H9 (cell line): ENCODE measurements at regions not wholly inside any gene's neighbourhood (a gene's known extent, or its start where the extent isn't known, plus 50 kb on each side); places are given as distances from the start of the nearest gene placed in this dataset.

Experiments
- DNase-seq: peaks from one replicate; pipeline ENCODE4 v3.0.0-alpha.2; 2017
- H2AFZ ChIP-seq: one replicate; pipeline ENCODE4 v1.6.1; 2013; ENCODE audit warnings: mild to moderate bottlenecking, low read length, control low read depth, moderate library complexity
- H2AK5ac ChIP-seq: 2 replicates; pipeline ENCODE4 v1.6.1; 2013; ENCODE audit warnings: low read length, control low read depth, mixed read lengths; ENCODE audit not compliant: insufficient read length
- H2BK120ac ChIP-seq: one replicate; pipeline ENCODE4 v1.6.1; 2013; ENCODE audit warnings: low read depth, mild to moderate bottlenecking, low read length, control low read depth, inconsistent platforms; ENCODE audit not compliant: poor library complexity, severe bottlenecking
- H2BK12ac ChIP-seq: 2 replicates; pipeline ENCODE4 v1.6.1; 2013; ENCODE audit warnings: low read length, control low read depth, mixed read lengths, low read depth; ENCODE audit not compliant: insufficient read length
- H2BK15ac ChIP-seq: 2 replicates; pipeline ENCODE4 v1.6.1; 2013; ENCODE audit warnings: low read depth, low read length, control low read depth
- H2BK20ac ChIP-seq: one replicate; pipeline ENCODE4 v1.6.1; 2013; ENCODE audit warnings: low read depth, mild to moderate bottlenecking, low read length, control low read depth, inconsistent platforms; ENCODE audit not compliant: poor library complexity, severe bottlenecking
- H2BK5ac ChIP-seq: 2 replicates; pipeline ENCODE4 v1.6.1; 2013; ENCODE audit warnings: low read length, control low read depth, mixed read lengths; ENCODE audit not compliant: insufficient read length
- H3K14ac ChIP-seq: 2 replicates; pipeline ENCODE4 v1.6.1; 2013; ENCODE audit warnings: low read length, control low read depth; ENCODE audit not compliant: insufficient read depth
- H3K18ac ChIP-seq: 2 replicates; pipeline ENCODE4 v1.6.1; 2013; ENCODE audit warnings: low read depth, mild to moderate bottlenecking, mixed read lengths, low read length, control low read depth; ENCODE audit not compliant: insufficient read length
- H3K23ac ChIP-seq: 2 replicates; pipeline ENCODE4 v1.6.1; 2013; ENCODE audit warnings: low read length, control low read depth, mixed read lengths, low read depth; ENCODE audit not compliant: insufficient read length
- H3K23me2 ChIP-seq: 2 replicates; pipeline ENCODE4 v1.6.1; 2013; ENCODE audit warnings: low read depth, mild to moderate bottlenecking, mixed read lengths, low read length, control low read depth; ENCODE audit not compliant: insufficient read length, poor library complexity, severe bottlenecking
- H3K27ac ChIP-seq: 2 replicates; pipeline ENCODE4 v1.5.1; 2013; ENCODE audit warnings: low read length, control low read depth, mixed read lengths, low read depth; ENCODE audit not compliant: insufficient read length
- H3K27me3 ChIP-seq: 2 replicates; pipeline ENCODE4 v1.6.1; 2013; ENCODE audit warnings: low read length, control low read depth, inconsistent platforms; ENCODE audit not compliant: insufficient read depth
- H3K4ac ChIP-seq: 2 replicates; pipeline ENCODE4 v1.6.1; 2013; ENCODE audit warnings: low read depth, mild to moderate bottlenecking, control low read depth, inconsistent platforms, low read length, moderate library complexity
- H3K4me1 ChIP-seq: 2 replicates; pipeline ENCODE4 v1.6.1; 2013; ENCODE audit warnings: low read length, control low read depth, inconsistent platforms; ENCODE audit not compliant: insufficient read depth
- H3K4me2 ChIP-seq: 2 replicates; pipeline ENCODE4 v1.6.1; 2013; ENCODE audit warnings: low read length, control low read depth, mixed read lengths; ENCODE audit not compliant: insufficient read length, insufficient read depth
- H3K56ac ChIP-seq: 2 replicates; pipeline ENCODE4 v1.6.1; 2013; ENCODE audit warnings: low read depth, mild to moderate bottlenecking, mixed read lengths, low read length, control low read depth; ENCODE audit not compliant: insufficient read length
- H3K79me1 ChIP-seq: 2 replicates; pipeline ENCODE4 v1.6.1; 2013; ENCODE audit warnings: low read depth, mild to moderate bottlenecking, moderate library complexity, low read length, control low read depth, inconsistent platforms; ENCODE audit not compliant: insufficient read depth, poor library complexity, severe bottlenecking
- H3K79me2 ChIP-seq: 2 replicates; pipeline ENCODE4 v1.6.1; 2013; ENCODE audit warnings: low read length, control low read depth, inconsistent platforms; ENCODE audit not compliant: insufficient read depth
- H3K9ac ChIP-seq: 2 replicates; pipeline ENCODE4 v1.6.1; 2013; ENCODE audit warnings: low read length, control low read depth, mixed read lengths; ENCODE audit not compliant: insufficient read length; ENCODE audit errors: extremely low read depth
- H3K9me3 ChIP-seq: one replicate; pipeline ENCODE4 v1.6.1; 2013; ENCODE audit warnings: low read depth, low read length, inconsistent platforms; ENCODE audit not compliant: control insufficient read depth
- H3T11ph ChIP-seq: one replicate; pipeline ENCODE4 v1.6.1; 2013; ENCODE audit warnings: mild to moderate bottlenecking, low read length, control low read depth, inconsistent platforms
- H4K20me1 ChIP-seq: one replicate; pipeline ENCODE4 v1.6.1; 2013; ENCODE audit not compliant: control insufficient read depth, insufficient read length, insufficient read depth
- H4K5ac ChIP-seq: 2 replicates; pipeline ENCODE4 v1.6.1; 2013; ENCODE audit warnings: low read depth, mild to moderate bottlenecking, mixed read lengths, low read length, control low read depth; ENCODE audit not compliant: insufficient read length
- H4K8ac ChIP-seq: replicated peaks from 2 replicates; pipeline ENCODE4 v1.6.1; 2013; ENCODE audit warnings: low read length, control low read depth, mixed read lengths, low read depth; ENCODE audit not compliant: insufficient read length
- H4K91ac ChIP-seq: 2 replicates; pipeline ENCODE4 v1.6.1; 2013; ENCODE audit warnings: low read depth, mild to moderate bottlenecking, moderate library complexity, mixed read lengths, low read length, control low read depth; ENCODE audit not compliant: insufficient read length
- H3K27ac Mint-ChIP-seq, 3 experiments: 2 replicates in 2 of 3; 3 replicates in 1 of 3; pipeline ENCODE4 v1.8.0; 2020 to 2021; ENCODE audit warnings: mixed read lengths in 3 of 3, mild to moderate bottlenecking in 1 of 3, moderate library complexity in 1 of 3
- H3K27me3 Mint-ChIP-seq: 2 replicates; pipeline ENCODE4 v1.8.0; 2021; ENCODE audit warnings: low read depth, mild to moderate bottlenecking, moderate library complexity, mixed read lengths
- H3K36me3 Mint-ChIP-seq, 3 experiments: 2 replicates in 2 of 3; 3 replicates in 1 of 3; pipeline ENCODE4 v1.8.0; 2020 to 2021; ENCODE audit warnings: low read depth in 3 of 3, mixed read lengths in 3 of 3; ENCODE audit not compliant: insufficient read depth in 1 of 3
- H3K4me1 Mint-ChIP-seq, 2 experiments: 2 replicates each; pipeline ENCODE4 v1.8.0; 2020; ENCODE audit warnings: mixed read lengths in 2 of 2
- H3K4me3 Mint-ChIP-seq, 2 experiments: 2 replicates in 1 of 2; 3 replicates in 1 of 2; pipeline ENCODE4 v1.8.0; 2020 to 2021; ENCODE audit warnings: mild to moderate bottlenecking in 2 of 2, mixed read lengths in 2 of 2, moderate library complexity in 1 of 2
- H3K9me3 Mint-ChIP-seq, 2 experiments: 2 replicates in 1 of 2; 3 replicates in 1 of 2; pipeline ENCODE4 v1.8.0; 2020; ENCODE audit warnings: mild to moderate bottlenecking in 2 of 2, mixed read lengths in 2 of 2, moderate library complexity in 1 of 2
- CTCF ChIP-seq: fragments of 200-600 bp; sonication (generic); conservative IDR thresholded peaks from 3 replicates; pipeline ENCODE4 v1.8.0; 2021; ENCODE audit warnings: antibody characterized with exemption, mild to moderate bottlenecking
- WGBS: extraction: QIAGEN DNeasy Blood & Tissue Kit; methylation state at CpG from one replicate; pipeline ENCODE4 v1.1.7; 2013; ENCODE audit warnings: missing lambda C conversion rate, low lambda C conversion rate, mixed read lengths; ENCODE audit not compliant: insufficient read length; ENCODE audit errors: extremely low coverage; 5-methylcytosine and 5-hydroxymethylcytosine counted together

GRCh38 chr18:22858121-22858520 lies 75.0 kb upstream of the RBBP8 start:
- H3K9ac ChIP-seq: no peak overlapping the region
- H3K27me3 Mint-ChIP-seq: no peaks in the 10 kb centered on the region
- no peak overlapping the region for H3T11ph ChIP-seq
- H3K4me1 Mint-ChIP-seq: peaks cover 10 to 12% of the 10 kb centered on the region in 2 experiments; a peak in 3 of 4 replicates
- no peak overlapping the region for H3K14ac ChIP-seq
- H4K8ac ChIP-seq: no peak overlapping the region
- H3K36me3 Mint-ChIP-seq: no peaks in the 10 kb centered on the region
- H3K27ac ChIP-seq: no peak overlapping the region
- H3K4me1 ChIP-seq: no peaks in the 10 kb centered on the region
- H3K27me3 ChIP-seq: no peaks in the 10 kb centered on the region
- no peak overlapping the region for H3K18ac ChIP-seq
- no peak overlapping the region for H3K23ac ChIP-seq
- no CpG with 5 or more reads among the region's 1 CpG for WGBS
- no peak overlapping the region for H2BK5ac ChIP-seq
- H2BK15ac ChIP-seq: no peak overlapping the region
- H2AFZ ChIP-seq: no peak overlapping the region
- H2BK120ac ChIP-seq: no peak overlapping the region
- no peak for DNase-seq
- no peak overlapping the region for H3K4ac ChIP-seq
- H3K56ac ChIP-seq: no peak overlapping the region
- H3K27ac Mint-ChIP-seq: no peak overlapping the region
- no peak overlapping the region for H4K91ac ChIP-seq
- no peaks in the 10 kb centered on the region for H3K9me3 Mint-ChIP-seq
- H3K4me3 Mint-ChIP-seq: no peak overlapping the region
- no peaks in the 10 kb centered on the region for H3K23me2 ChIP-seq
- H2AK5ac ChIP-seq: no peak overlapping the region
- no peak for TF ChIP-seq CTCF
- no peaks in the 10 kb centered on the region for H4K20me1 ChIP-seq
- no peak overlapping the region for H2BK12ac ChIP-seq
- no peaks in the 10 kb centered on the region for H3K79me2 ChIP-seq
- no peak overlapping the region for H3K4me2 ChIP-seq
- no peak overlapping the region for H4K5ac ChIP-seq
- H2BK20ac ChIP-seq: no peak overlapping the region
- no peaks in the 10 kb centered on the region for H3K79me1 ChIP-seq
- no peaks in the 10 kb centered on the region for H3K9me3 ChIP-seq
